AG04450 (cell line): ENCODE measurements at regions not wholly inside any gene's neighbourhood (a gene's known extent, or its start where the extent isn't known, plus 50 kb on each side); places are given as distances from the start of the nearest gene placed in this dataset.

ENCODE experiments used
- CTCF ChIA-PET: fragments of 300-600, 350-600 bp; formaldehyde crosslinking; extraction: SDS; loops from one replicate; lab custom pipeline; 2022; ENCODE audit warnings: antibody characterized with exemption, inconsistent platforms; lab: Charles Lee
- POLR2A ChIA-PET: fragments of 350-600 bp; formaldehyde crosslinking; extraction: SDS; loops from one replicate; lab custom pipeline; 2021; ENCODE audit warnings: antibody characterized with exemption, inconsistent platforms; lab: Yijun Ruan, JAX
- DNase-seq: peaks from one replicate; pipeline ENCODE4 v3.0.0-alpha.2; 2011; ENCODE audit warnings: low read depth, low spot score
- H3K27ac ChIP-seq: one replicate; pipeline ENCODE4 v1.5.1; 2012; ENCODE audit warnings: low read depth, low read length, control low read depth
- H3K27me3 ChIP-seq: one replicate; pipeline ENCODE4 v1.6.0; 2012; ENCODE audit warnings: low read length; ENCODE audit not compliant: control insufficient read depth, insufficient read depth
- H3K4me3 ChIP-seq: 2 replicates; pipeline ENCODE4 v1.5.1; 2011; ENCODE audit warnings: mild to moderate bottlenecking, low read depth, low read length, control low read depth
- H3K9me3 ChIP-seq: 2 replicates; pipeline ENCODE4 v1.5.1; 2012; ENCODE audit warnings: low read length; ENCODE audit not compliant: control insufficient read depth, insufficient read depth
- TF ChIP-seq, protein P1 (sequence below): IDR thresholded peaks from 2 replicates; pipeline ENCODE4 v1.5.1; 2011; ENCODE audit warnings: low read depth, low read length, control low read depth, inconsistent platforms

DNA sequence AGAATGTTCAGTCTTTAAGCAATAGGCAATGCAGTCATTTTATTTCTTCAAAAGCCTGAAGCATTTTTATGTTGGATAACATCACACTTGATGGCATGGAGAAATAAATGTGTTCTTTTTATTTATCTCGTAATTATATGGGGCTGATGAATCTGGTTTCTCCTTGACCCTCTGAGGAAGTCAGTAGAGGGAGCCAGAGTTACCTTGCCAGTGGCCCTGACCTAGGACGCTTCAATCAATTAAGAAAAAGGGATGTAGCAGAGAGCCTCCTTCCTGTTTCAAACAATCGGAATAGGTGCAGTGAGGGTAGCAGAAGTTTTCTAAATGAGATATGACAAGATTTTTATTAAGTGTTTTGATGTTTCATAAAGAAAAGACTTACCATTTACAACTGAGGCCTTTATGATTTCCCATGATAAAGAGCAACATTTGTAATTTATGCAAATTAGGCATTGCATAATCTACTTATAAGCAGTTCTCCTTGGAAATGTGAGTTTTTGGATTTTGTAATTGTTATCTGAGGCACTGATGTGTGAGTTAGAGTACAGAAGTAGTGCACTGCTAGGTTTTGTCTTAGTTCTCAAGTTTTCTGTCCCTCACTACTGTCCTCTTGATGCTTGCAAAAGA lies 129.1 kb downstream of the RAP2B start:
- DNase-seq = no peak
- Histone ChIP-seq H3K27ac (no peak overlapping the region), H3K27me3 (no peaks in the 10 kb centered on the region), H3K9me3 (no peaks in the 10 kb centered on the region), H3K4me3 (no peak overlapping the region)
- TF ChIP-seq, protein P1, sequence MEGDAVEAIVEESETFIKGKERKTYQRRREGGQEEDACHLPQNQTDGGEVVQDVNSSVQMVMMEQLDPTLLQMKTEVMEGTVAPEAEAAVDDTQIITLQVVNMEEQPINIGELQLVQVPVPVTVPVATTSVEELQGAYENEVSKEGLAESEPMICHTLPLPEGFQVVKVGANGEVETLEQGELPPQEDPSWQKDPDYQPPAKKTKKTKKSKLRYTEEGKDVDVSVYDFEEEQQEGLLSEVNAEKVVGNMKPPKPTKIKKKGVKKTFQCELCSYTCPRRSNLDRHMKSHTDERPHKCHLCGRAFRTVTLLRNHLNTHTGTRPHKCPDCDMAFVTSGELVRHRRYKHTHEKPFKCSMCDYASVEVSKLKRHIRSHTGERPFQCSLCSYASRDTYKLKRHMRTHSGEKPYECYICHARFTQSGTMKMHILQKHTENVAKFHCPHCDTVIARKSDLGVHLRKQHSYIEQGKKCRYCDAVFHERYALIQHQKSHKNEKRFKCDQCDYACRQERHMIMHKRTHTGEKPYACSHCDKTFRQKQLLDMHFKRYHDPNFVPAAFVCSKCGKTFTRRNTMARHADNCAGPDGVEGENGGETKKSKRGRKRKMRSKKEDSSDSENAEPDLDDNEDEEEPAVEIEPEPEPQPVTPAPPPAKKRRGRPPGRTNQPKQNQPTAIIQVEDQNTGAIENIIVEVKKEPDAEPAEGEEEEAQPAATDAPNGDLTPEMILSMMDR = peak; percentile 44
- CTCF ChIA-PET = interaction anchor here (1.0 to 1.7 kb wide), 2 partner anchors 126 to 248 kb away, joined by 3 to 8 read pairs; no protein-coding TSS in a partner anchor
- POLR2A ChIA-PET = no interaction called here

DNA sequence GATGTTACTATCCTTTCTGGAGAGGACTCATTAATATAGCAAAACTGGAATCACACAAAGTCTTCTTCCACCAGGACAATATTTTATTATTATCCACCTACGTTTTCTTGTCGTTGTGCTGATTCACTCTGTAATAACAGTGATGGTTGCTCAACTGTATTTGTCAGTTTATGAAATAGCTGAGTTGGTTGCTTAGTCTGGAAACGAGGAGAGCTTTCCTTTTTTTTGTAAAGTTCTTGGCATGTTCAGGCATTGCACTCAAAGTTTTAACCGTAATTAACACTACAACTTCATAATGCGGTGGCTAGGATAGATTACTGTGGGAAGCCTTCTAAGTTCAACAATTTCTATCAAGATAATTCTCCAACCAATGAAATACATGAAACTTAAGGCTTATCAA lies 131.2 kb downstream of the RAP2B start:
- ChIA-PET POLR2A (interaction anchor here (1.2 kb wide), 1 partner anchor 132 kb away, joined by 5 read pairs; no protein-coding TSS in a partner anchor), CTCF (interaction anchor here (0.6 kb wide), 1 partner anchor 16 kb away, joined by 3 read pairs; no protein-coding TSS in a partner anchor)
- DNase-seq = no peak
- TF ChIP-seq, protein P1 = no peak
- Histone ChIP-seq H3K4me3 (no peak overlapping the region), H3K9me3 (no peaks in the 10 kb centered on the region), H3K27me3 (no peaks in the 10 kb centered on the region), H3K27ac (no peak overlapping the region)

DNA sequence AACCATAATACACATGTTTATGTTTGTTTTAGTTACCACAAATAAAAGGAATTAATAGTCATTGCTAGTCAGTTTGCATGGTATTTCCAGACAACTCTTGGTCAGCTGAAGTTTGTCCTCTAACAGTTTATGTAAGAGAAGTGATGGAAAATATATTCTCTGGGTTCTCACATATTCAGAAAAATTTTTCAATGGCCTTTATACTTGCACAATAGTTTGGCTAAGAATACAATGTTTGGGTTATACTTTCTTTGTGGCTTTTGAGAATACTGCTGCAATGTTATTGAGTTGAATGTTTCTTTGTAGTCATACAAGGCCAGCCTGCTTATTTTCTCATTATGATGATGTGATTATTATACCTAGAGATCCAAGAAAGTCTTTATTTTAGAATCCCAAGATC lies 133.9 kb downstream of the RAP2B start:
- Histone ChIP-seq H3K9me3 (no peaks in the 10 kb centered on the region), H3K27ac (no peak overlapping the region), H3K4me3 (no peak overlapping the region), H3K27me3 (no peaks in the 10 kb centered on the region)
- TF ChIP-seq, protein P1 = no peak
- ChIA-PET CTCF (no interaction called here), POLR2A (interaction anchor here (0.6 to 1.5 kb wide), 2 partner anchors 55 to 135 kb away, joined by 3 read pairs; no protein-coding TSS in a partner anchor)
- peak; percentile 43 for DNase-seq

DNA sequence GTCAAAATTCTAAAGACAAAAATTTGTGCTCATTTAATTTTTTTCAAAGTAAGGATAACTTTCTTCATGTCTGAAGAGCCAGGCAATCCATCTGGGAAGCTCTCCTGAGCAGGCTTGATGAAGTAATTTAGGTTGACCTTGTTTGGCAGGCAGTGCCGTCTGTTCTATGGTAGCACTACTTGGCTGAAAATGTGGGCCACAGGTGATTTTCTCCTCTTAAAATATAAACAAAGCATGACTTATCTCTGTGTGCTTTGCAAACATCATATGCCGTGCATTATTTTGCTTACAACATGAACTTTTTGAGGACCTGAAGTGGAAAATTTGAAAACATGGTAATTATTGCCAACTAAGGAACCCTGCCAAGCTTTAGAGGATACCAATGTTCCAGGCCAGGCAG lies 143.2 kb downstream of the RAP2B start:
- CTCF ChIA-PET = no interaction called here
- no peaks in the 10 kb centered on the region for H3K9me3 ChIP-seq
- TF ChIP-seq, protein P1 = no peak
- DNase-seq = no peak
- H3K27me3 ChIP-seq = no peaks in the 10 kb centered on the region
- H3K27ac ChIP-seq = no peak overlapping the region
- POLR2A ChIA-PET = no interaction called here
- no peak overlapping the region for H3K4me3 ChIP-seq

DNA sequence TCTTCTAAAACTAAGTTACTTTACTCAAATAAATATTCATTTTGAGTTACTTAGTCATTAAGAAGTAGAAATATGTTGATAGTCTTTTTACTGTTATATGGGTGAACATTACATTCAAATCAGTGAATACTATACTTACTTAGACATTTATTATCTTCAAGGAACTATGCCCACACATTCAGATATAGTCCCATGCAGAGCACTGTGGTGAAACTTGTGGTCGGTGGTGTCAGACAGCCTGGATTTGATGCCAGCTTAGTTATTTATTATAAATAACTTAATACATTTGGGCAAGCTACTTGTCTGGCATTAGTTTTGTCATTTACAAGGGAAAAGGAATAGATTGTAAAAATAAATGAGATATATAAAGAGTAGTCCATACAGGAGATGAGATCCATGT lies 149.5 kb downstream of the RAP2B start:
- Histone ChIP-seq H3K27me3 (no peaks in the 10 kb centered on the region), H3K9me3 (peaks cover 2% of the 10 kb centered on the region; the same call in 1 of the 2 replicates), H3K4me3 (no peak overlapping the region), H3K27ac (no peak overlapping the region)
- TF ChIP-seq, protein P1 = no peak
- no peak for DNase-seq
- POLR2A ChIA-PET = no interaction called here
- CTCF ChIA-PET = no interaction called here
